Loucy (cell line): ENCODE measurements at regions not wholly inside any gene's neighbourhood (a gene's known extent, or its start where the extent isn't known, plus 50 kb on each side); places are given as distances from the start of the nearest gene placed in this dataset.

ENCODE experiments used
- EZH2phosphoT487 ChIP-seq: fragments of 200-600 bp; IDR thresholded peaks from 2 replicates; pipeline ENCODE4 v1.6.1; 2018; ENCODE audit warnings: antibody characterized with exemption, mild to moderate bottlenecking, moderate library complexity, borderline replicate concordance
- TF ChIP-seq, protein P1 (sequence below): fragments of 200-600 bp; sonication (generic); conservative IDR thresholded peaks from 2 replicates; pipeline ENCODE4 v1.5.1; 2014; ENCODE audit warnings: mild to moderate bottlenecking, antibody characterized with exemption, low read length

DNA sequence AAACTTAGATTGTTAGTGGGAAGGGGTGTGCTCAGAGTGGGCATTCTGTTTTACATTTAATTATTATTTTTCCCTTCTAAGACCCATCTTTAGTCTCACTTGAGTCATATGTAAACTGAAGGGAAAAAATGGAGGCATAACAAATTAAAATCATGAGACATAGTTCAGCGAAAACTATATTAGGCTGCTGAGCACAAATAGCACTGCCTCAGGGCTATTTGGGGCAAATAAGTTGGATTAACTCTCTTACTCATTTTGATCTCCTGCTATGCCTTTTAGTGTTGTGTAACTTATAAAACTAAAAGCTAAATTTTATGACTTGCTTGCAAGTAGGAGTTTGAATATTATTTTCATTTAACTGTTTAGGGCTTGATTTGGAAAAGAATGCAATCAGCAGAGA lies 1329.2 kb upstream of the PCDH7 start:
- TF ChIP-seq, protein P1, sequence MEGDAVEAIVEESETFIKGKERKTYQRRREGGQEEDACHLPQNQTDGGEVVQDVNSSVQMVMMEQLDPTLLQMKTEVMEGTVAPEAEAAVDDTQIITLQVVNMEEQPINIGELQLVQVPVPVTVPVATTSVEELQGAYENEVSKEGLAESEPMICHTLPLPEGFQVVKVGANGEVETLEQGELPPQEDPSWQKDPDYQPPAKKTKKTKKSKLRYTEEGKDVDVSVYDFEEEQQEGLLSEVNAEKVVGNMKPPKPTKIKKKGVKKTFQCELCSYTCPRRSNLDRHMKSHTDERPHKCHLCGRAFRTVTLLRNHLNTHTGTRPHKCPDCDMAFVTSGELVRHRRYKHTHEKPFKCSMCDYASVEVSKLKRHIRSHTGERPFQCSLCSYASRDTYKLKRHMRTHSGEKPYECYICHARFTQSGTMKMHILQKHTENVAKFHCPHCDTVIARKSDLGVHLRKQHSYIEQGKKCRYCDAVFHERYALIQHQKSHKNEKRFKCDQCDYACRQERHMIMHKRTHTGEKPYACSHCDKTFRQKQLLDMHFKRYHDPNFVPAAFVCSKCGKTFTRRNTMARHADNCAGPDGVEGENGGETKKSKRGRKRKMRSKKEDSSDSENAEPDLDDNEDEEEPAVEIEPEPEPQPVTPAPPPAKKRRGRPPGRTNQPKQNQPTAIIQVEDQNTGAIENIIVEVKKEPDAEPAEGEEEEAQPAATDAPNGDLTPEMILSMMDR = no peak
- no peak for TF ChIP-seq EZH2phosphoT487
